ENCODE measurements at regions not wholly inside any gene's neighbourhood (a gene's known extent, or its start where the extent isn't known, plus 50 kb on each side); places are given as distances from the start of the nearest gene placed in this dataset.
"Not testable (repeated sequence)": the region's sequence is repeated elsewhere in the genome, so short reads cannot be mapped to it uniquely, and the experiment has no call there.

DNA sequence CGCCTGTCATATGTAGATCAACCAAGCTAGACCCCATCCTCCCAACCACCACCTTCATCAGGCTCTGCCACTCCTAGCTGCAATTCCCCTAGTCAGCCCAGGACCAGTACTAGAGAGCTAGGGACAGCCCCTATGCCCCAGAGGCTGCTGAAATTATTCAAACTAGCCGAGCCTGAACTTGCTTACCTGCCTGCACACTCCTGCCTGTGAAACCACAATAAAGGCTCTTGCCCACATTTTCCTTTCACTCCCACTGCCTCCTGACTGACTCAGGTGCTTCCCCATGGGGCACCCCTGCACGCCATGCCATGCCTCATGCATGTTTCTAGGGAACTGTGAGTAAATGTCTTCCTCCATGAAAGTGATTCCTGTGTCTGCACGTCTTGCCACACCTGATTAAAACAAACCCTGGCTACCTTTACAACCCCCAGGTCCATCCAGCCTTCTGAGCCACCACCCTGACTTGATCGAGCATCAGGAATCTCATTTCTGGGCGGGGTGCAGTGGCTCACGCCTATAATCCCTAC, 66.5 kb upstream of the IER3 start:
- no peak overlapping the region for H3K27ac ChIP-seq (ENCODE audit: low read depth, low read length)
- TF ChIP-seq, protein P1, sequence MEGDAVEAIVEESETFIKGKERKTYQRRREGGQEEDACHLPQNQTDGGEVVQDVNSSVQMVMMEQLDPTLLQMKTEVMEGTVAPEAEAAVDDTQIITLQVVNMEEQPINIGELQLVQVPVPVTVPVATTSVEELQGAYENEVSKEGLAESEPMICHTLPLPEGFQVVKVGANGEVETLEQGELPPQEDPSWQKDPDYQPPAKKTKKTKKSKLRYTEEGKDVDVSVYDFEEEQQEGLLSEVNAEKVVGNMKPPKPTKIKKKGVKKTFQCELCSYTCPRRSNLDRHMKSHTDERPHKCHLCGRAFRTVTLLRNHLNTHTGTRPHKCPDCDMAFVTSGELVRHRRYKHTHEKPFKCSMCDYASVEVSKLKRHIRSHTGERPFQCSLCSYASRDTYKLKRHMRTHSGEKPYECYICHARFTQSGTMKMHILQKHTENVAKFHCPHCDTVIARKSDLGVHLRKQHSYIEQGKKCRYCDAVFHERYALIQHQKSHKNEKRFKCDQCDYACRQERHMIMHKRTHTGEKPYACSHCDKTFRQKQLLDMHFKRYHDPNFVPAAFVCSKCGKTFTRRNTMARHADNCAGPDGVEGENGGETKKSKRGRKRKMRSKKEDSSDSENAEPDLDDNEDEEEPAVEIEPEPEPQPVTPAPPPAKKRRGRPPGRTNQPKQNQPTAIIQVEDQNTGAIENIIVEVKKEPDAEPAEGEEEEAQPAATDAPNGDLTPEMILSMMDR (IDR thresholded peaks at IDR 0.05; ENCODE audit: low read depth, low read length), result no peak
- DNase-seq (ENCODE audit: low read depth, low spot score), result no peak
- H3K9me3 ChIP-seq (ENCODE audit: control insufficient read depth, insufficient read depth, low read length), result no peaks in the 10 kb centered on the region
- ChIA-PET POLR2A (interaction anchor here (0.6 kb wide), 2 partner anchors 17 to 126 kb away, joined by 4 to 5 read pairs; no protein-coding TSS in a partner anchor), CTCF (interaction anchor here (2.0 kb wide), 1 partner anchor 11 kb away, joined by 8 read pairs; no protein-coding TSS in a partner anchor)
- H3K4me3 ChIP-seq (ENCODE audit: low read depth, low read length), result no peak overlapping the region
- H3K27me3 ChIP-seq (ENCODE audit: control insufficient read depth, insufficient read depth, low read length), result no peaks in the 10 kb centered on the region

DNA sequence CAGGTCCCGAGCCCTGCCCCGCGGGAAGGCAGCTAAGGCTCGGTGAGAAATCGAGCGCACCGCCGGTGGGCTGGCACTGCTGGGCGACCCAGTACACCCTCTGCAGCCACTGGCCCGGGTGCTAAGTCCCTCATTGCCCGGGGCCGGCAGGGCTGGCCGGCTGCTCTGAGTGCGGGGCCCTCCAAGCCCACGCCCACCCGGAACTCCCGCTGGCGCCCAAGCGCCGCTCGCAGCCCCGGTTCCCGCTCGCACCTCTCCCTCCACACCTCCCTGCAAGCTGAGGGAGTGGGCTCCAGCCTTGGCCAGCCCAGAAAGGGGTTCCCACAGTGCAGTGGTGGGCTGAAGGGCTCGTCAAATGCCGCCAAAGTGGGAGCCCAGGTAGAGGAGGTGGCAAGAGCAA, 63.2 kb upstream of the IER3 start:
- H3K27ac ChIP-seq (ENCODE audit: low read depth, low read length); H3K4me3 ChIP-seq (ENCODE audit: low read depth, low read length); POLR2A ChIA-PET; CTCF ChIA-PET; DNase-seq (ENCODE audit: low read depth, low spot score); H3K27me3 ChIP-seq (ENCODE audit: control insufficient read depth, insufficient read depth, low read length); H3K9me3 ChIP-seq (ENCODE audit: control insufficient read depth, insufficient read depth, low read length): not testable (repeated sequence)

GRCh38 chr6:30806581-30807183, 62.3 kb upstream of the IER3 start:
- no peak overlapping the region for H3K4me3 ChIP-seq (ENCODE audit: low read depth, low read length)
- no peak overlapping the region for H3K27ac ChIP-seq (ENCODE audit: low read depth, low read length)
- ChIA-PET POLR2A (no interaction called here), CTCF (no interaction called here)
- no peak for DNase-seq (ENCODE audit: low read depth, low spot score)
- H3K9me3 ChIP-seq (ENCODE audit: control insufficient read depth, insufficient read depth, low read length), result no peaks in the 10 kb centered on the region
- TF ChIP-seq, protein P1 (IDR thresholded peaks at IDR 0.05; ENCODE audit: low read depth, low read length), result no peak
- no peaks in the 10 kb centered on the region for H3K27me3 ChIP-seq (ENCODE audit: control insufficient read depth, insufficient read depth, low read length)

- no peaks in the 10 kb centered on the region for H3K27me3 ChIP-seq (ENCODE audit: control insufficient read depth, insufficient read depth, low read length)
- POLR2A ChIA-PET, result no interaction called here
- TF ChIP-seq, protein P1 (IDR thresholded peaks at IDR 0.05; ENCODE audit: low read depth, low read length), result no peak
- no peak overlapping the region for H3K27ac ChIP-seq (ENCODE audit: low read depth, low read length)
- CTCF ChIA-PET, result interaction anchor here (0.6 to 0.7 kb wide), 2 partner anchors 10 to 18 kb away, joined by 3 read pairs; no protein-coding TSS in a partner anchor
- no peak overlapping the region for H3K4me3 ChIP-seq (ENCODE audit: low read depth, low read length)
- H3K9me3 ChIP-seq (ENCODE audit: control insufficient read depth, insufficient read depth, low read length), result no peaks in the 10 kb centered on the region
- DNase-seq (ENCODE audit: low read depth, low spot score), result no peak
These were observed 60.0 kb upstream of the IER3 start for GRCh38 chr6:30804333-30804732.

- DNase-seq (ENCODE audit: low read depth, low spot score), result no peak
- POLR2A ChIA-PET, result no interaction called here
- no peaks in the 10 kb centered on the region for H3K27me3 ChIP-seq (ENCODE audit: control insufficient read depth, insufficient read depth, low read length)
- TF ChIP-seq, protein P1 (IDR thresholded peaks at IDR 0.05; ENCODE audit: low read depth, low read length), result no peak
- H3K4me3 ChIP-seq (ENCODE audit: low read depth, low read length), result no peak overlapping the region
- CTCF ChIA-PET, result interaction anchor here (0.6 kb wide), 1 partner anchor 140 kb away, joined by 3 read pairs; no protein-coding TSS in a partner anchor
- no peak overlapping the region for H3K27ac ChIP-seq (ENCODE audit: low read depth, low read length)
- no peaks in the 10 kb centered on the region for H3K9me3 ChIP-seq (ENCODE audit: control insufficient read depth, insufficient read depth, low read length)
These were observed 58.4 kb upstream of the IER3 start for GRCh38 chr6:30802731-30803130.
